Lower leg skin (tissue), 4 donors: ENCODE measurements at regions not wholly inside any gene's neighbourhood (a gene's known extent, or its start where the extent isn't known, plus 50 kb on each side); places are given as distances from the start of the nearest gene placed in this dataset.

Source experiments
- DNase-seq, 2 donors: peaks; one replicate each; pipeline ENCODE4 v3.0.0-alpha.2; 2019; ENCODE audit warnings: low spot score in 2 of 2
- H3K4me3 ChIP-seq: fragments of 200-600 bp; sonication (generic); 2 replicates; pipeline ENCODE4 v1.5.1; 2017; ENCODE audit warnings: mild to moderate bottlenecking, low read depth; ENCODE audit not compliant: poor library complexity, severe bottlenecking
- POLR2A ChIP-seq, 2 donors: fragments of 450-650 bp; IDR thresholded peaks; one replicate each; pipeline ENCODE4 v1.6.1; 2016 to 2017; ENCODE audit warnings: antibody characterized with exemption in 2 of 2, mild to moderate bottlenecking in 1 of 2, moderate library complexity in 1 of 2
- WGBS, 2 donors: methylation state at CpG; one replicate each; pipeline ENCODE4 v1.1.5; 2018; 5-methylcytosine and 5-hydroxymethylcytosine counted together
- intact Hi-C: fragments of 100-400 bp; cut with DNase I; formaldehyde crosslinking; loops from one replicate; pipeline ENCODE4 v1.15.0; 2023; ENCODE audit warnings: low total_unique reads
- TF ChIP-seq, protein P1 (sequence below), 3 donors: fragments of 450-650 bp; IDR thresholded peaks; one replicate each; pipeline ENCODE4 v1.5.1; 2016; ENCODE audit warnings: antibody characterized with exemption in 3 of 3, mild to moderate bottlenecking in 3 of 3, moderate library complexity in 2 of 3

DNA sequence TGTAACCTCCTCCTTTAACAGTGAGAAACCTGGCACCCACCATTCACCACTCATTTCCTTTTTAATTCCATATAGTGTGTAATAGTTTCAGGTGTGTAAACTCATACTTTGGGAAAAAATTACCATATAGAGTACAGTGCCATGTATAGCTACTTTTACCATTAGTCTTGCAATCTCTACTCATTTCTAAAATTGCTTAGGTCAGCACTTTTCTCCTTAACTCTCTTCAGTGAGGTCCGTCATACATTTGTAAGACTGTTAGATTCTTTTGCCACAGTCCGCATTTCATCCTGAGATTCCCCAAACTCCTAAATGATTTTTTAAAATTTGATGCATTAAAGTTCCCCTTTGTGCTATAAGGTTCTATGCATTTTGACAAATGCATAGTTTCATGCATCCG, 238.3 kb upstream of the ATP10A start:
- TF ChIP-seq POLR2A (IDR thresholded peaks at IDR 0.05), result no peak
- TF ChIP-seq, protein P1, sequence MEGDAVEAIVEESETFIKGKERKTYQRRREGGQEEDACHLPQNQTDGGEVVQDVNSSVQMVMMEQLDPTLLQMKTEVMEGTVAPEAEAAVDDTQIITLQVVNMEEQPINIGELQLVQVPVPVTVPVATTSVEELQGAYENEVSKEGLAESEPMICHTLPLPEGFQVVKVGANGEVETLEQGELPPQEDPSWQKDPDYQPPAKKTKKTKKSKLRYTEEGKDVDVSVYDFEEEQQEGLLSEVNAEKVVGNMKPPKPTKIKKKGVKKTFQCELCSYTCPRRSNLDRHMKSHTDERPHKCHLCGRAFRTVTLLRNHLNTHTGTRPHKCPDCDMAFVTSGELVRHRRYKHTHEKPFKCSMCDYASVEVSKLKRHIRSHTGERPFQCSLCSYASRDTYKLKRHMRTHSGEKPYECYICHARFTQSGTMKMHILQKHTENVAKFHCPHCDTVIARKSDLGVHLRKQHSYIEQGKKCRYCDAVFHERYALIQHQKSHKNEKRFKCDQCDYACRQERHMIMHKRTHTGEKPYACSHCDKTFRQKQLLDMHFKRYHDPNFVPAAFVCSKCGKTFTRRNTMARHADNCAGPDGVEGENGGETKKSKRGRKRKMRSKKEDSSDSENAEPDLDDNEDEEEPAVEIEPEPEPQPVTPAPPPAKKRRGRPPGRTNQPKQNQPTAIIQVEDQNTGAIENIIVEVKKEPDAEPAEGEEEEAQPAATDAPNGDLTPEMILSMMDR (IDR thresholded peaks at IDR 0.05), result no peak
- no peak for DNase-seq
- intact Hi-C loops, result no loop called here
- WGBS, 2 donors, result 96 to 98% methylated on average over 3 of the region's 3 CpGs
- no peak overlapping the region for H3K4me3 ChIP-seq

DNA sequence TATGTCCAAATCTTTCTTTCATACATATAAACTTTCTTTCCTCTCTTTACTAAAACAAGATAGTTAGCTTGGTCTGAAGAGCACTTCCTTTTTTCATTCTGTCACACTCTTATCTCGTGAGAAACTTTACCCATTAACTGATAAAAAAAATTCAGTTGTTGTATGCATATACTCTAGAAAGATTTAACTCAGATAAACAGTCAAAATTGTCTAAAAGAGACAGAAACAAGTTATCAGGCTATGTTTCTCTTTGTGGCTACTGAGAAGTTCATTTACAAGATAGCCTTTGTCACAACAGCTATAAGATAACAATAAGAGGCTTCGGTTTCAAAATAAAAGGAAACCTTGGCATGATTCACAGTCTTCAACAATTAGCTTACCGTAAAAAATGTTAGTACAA, 235.7 kb upstream of the ATP10A start:
- TF ChIP-seq, protein P1 (IDR thresholded peaks at IDR 0.05), result no peak
- TF ChIP-seq POLR2A (IDR thresholded peaks at IDR 0.05), result no peak
- no peak overlapping the region for H3K4me3 ChIP-seq
- 59 to 61% methylated on average over 3 of the region's 3 CpGs for WGBS, 2 donors
- intact Hi-C loops, result no loop called here
- no peak for DNase-seq

DNA sequence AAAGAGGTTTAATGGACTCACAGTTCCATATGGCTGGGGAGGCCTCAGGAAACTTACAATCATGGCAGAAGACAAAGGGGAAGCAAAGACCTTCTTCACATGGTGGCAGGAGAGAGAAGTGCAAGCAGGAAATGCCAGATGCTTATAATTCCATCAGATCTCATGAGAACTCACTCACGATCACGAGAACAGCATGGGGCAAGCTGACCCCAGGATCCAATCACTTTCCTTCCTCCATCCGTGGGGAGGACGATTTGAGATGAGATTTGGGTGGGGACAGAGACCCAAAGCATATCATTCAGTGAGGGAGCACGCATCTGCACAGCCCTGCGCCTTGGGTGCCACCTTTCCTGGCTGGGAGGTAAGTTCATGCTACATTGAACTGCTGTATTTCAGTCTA, 234.1 kb upstream of the ATP10A start:
- intact Hi-C loops, result no loop called here
- no peak overlapping the region for H3K4me3 ChIP-seq
- no peak for TF ChIP-seq POLR2A (IDR thresholded peaks at IDR 0.05)
- TF ChIP-seq, protein P1 (IDR thresholded peaks at IDR 0.05), result no peak
- no peak for DNase-seq
- 84 to 90% methylated on average over 6 of the region's 6 CpGs for WGBS, 2 donors

DNA sequence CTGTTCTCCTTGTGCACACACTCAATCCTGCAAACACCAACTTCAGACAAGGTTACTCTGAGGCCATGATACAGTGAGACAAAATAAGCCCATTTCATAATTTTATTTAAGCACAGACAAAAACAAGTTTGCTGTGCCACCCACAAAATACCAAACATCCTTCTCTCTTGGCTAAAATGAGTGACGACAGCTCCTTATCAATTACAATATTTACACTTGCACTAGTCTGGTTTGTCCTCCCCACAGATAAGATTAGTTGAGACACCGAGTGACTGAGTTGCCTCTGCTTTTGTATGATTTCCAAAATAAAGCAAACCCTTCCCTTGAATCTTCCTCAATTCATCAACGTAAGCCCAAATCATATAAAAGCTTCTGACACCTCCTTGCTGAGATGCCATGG, 233.5 kb upstream of the ATP10A start:
- H3K4me3 ChIP-seq, result no peak overlapping the region
- no peak for DNase-seq
- TF ChIP-seq POLR2A (IDR thresholded peaks at IDR 0.05), result no peak
- TF ChIP-seq, protein P1 (IDR thresholded peaks at IDR 0.05), result no peak
- 86 to 94% methylated on average over 3 of the region's 3 CpGs for WGBS, 2 donors
- intact Hi-C loops, result no loop called here

DNA sequence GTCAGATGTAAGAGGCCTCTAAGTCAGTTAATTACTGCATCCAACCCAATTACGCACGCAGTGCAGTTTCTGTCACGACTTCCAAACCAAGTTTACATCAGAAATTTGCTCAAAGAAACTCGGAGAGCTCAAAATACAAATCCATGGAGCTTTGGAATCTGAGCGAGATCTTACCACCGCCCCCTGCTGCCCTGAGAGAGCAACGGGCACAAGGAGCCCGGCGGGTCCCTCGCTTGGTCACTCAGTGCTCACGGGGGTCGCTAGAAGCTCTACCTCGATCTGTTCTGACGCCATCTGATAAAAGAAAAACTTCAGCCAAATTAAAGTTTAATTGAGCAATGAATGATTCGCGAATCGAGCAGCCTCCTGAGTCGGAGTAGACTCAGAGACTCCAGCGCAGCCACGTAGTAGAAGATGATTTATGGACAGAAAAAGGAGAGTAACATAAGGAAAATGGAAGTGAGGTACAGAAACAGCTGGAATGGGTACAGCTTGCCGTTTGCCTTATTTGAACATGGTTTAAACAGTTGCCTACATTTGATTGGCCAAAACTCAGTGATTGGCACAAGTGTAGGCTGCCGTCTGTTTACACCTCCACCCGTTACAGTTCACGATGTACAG, 232.7 kb upstream of the ATP10A start:
- TF ChIP-seq, protein P1 (IDR thresholded peaks at IDR 0.05), result no peak
- TF ChIP-seq POLR2A (IDR thresholded peaks at IDR 0.05), result no peak
- DNase-seq, result no peak
- intact Hi-C loops, result no loop called here
- H3K4me3 ChIP-seq, result no peak overlapping the region
- WGBS, 2 donors, result 54 to 57% methylated on average over 24 of the region's 24 CpGs

DNA sequence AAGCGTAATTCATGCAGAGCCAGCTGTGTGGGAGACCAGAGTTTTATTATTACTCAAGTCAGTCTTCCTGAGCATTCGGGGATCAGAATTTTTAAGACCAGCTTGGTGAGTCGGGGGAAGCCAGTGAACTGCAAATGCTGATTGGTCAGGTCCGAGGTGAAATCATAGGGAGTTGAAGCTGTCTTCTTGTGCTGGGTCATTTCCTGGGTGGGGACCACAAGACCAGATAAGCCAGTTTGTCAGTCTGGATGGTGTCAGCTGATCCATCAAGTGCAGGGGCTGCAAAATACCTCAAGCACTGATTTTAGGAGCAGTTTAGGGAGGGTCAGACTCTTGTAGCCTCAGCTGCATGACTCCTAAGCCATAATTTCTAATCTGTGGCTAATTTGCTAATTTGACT, 228.1 kb upstream of the ATP10A start:
- WGBS, 2 donors, result 62 to 68% methylated on average over 4 of the region's 4 CpGs
- no peak for DNase-seq
- no peak overlapping the region for H3K4me3 ChIP-seq
- TF ChIP-seq, protein P1 (IDR thresholded peaks at IDR 0.05), result no peak
- intact Hi-C loops, result no loop called here
